NT2/D1 (cell line): ENCODE measurements at regions not wholly inside any gene's neighbourhood (a gene's known extent, or its start where the extent isn't known, plus 50 kb on each side); places are given as distances from the start of the nearest gene placed in this dataset.

Source experiments
- YY1 ChIP-seq: IDR thresholded peaks from 2 replicates; pipeline ENCODE4 v1.6.1; 2011; ENCODE audit not compliant: insufficient read length, insufficient read depth
- ZNF274 ChIP-seq: IDR thresholded peaks from 2 replicates; pipeline ENCODE4 v1.6.1; 2011; ENCODE audit warnings: mild to moderate bottlenecking, low read depth, low read length

DNA sequence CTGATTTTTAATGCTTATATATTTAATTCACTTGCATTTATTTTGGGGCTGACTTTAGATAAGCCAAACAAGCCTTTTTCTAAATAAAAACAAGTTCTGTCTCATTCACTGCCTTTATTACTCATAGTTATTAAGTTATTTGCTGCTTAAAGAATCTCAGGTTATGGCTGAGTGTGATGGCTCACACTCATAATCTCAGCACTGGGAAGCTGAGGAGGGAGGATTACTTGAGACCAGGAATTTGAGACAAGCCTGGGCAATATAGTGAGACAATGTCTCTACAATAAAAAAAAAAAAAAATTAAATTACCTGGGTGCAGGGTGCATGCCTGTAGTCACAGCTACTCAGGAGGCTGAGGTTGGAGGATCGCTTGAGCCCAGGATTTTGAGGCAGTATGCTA lies 85.0 kb upstream of the MAN2A1 start:
- no peak for TF ChIP-seq ZNF274
- no peak for TF ChIP-seq YY1
